Mesodermal cell (in vitro differentiated cells): ENCODE measurements at regions not wholly inside any gene's neighbourhood (a gene's known extent, or its start where the extent isn't known, plus 50 kb on each side); places are given as distances from the start of the nearest gene placed in this dataset.

Source experiments
- H3K27ac ChIP-seq: 2 replicates; pipeline ENCODE4 v1.7.0; 2013; ENCODE audit warnings: mild to moderate bottlenecking, low read depth, low read length, moderate library complexity; ENCODE audit not compliant: severe bottlenecking
- H3K36me3 ChIP-seq: 2 replicates; pipeline ENCODE4 v1.7.1; 2013; ENCODE audit warnings: mild to moderate bottlenecking, low read length, moderate library complexity; ENCODE audit not compliant: control insufficient read depth, insufficient read depth
- H3K4me1 ChIP-seq: one replicate; pipeline ENCODE4 v1.7.1; 2013; ENCODE audit warnings: mild to moderate bottlenecking, low read length; ENCODE audit not compliant: insufficient read depth, control insufficient read depth, poor library complexity, severe bottlenecking
- H3K4me3 ChIP-seq: 2 replicates; pipeline ENCODE4 v1.7.0; 2013; ENCODE audit warnings: low read length, control low read depth, mild to moderate bottlenecking; ENCODE audit not compliant: insufficient read depth, poor library complexity, severe bottlenecking; ENCODE audit errors: extremely low read depth
- H3K9me3 ChIP-seq: 2 replicates; pipeline ENCODE4 v1.7.1; 2013; ENCODE audit warnings: mild to moderate bottlenecking, low read length, moderate library complexity; ENCODE audit not compliant: control insufficient read depth
- WGBS, 2 experiments: methylation state at CpG; one replicate each; pipeline ENCODE4 v1.1.5; 2013; ENCODE audit warnings: missing lambda C conversion rate in 2 of 2; ENCODE audit not compliant: insufficient coverage in 2 of 2; 5-methylcytosine and 5-hydroxymethylcytosine counted together

- Histone ChIP-seq H3K9me3 (peaks cover 5% of the 10 kb centered on the region), H3K4me3 (no peak overlapping the region), H3K27ac (peak overlapping the region; percentile 86), H3K36me3 (no peaks in the 10 kb centered on the region), H3K4me1 (peaks cover 26% of the 10 kb centered on the region)
- WGBS, 2 experiments: 90 to 94% methylated on average over 2 to 3 of the region's 4 CpGs
Observed at GRCh38 chr9:99433095-99433494, 211.0 kb downstream of the SEC61B start.

GRCh38 chr9:99433555-99433954, 211.5 kb downstream of the SEC61B start:
- WGBS, 2 experiments: 17 to 26% methylated on average over 3 of the region's 3 CpGs
- peaks cover 3% of the 10 kb centered on the region for H3K9me3 ChIP-seq
- H3K27ac ChIP-seq: peak overlapping the region; percentile 86
- H3K4me3 ChIP-seq: no peak overlapping the region
- no peaks in the 10 kb centered on the region for H3K36me3 ChIP-seq
- H3K4me1 ChIP-seq: peaks cover 30% of the 10 kb centered on the region

GRCh38 chr9:99436616-99437015, 214.5 kb downstream of the SEC61B start:
- Histone ChIP-seq H3K36me3 (no peaks in the 10 kb centered on the region), H3K4me3 (no peak overlapping the region), H3K9me3 (no peaks in the 10 kb centered on the region), H3K27ac (no peak overlapping the region), H3K4me1 (peaks cover 33% of the 10 kb centered on the region)
- WGBS, 2 experiments: 73 to 100% methylated on average over 1 to 2 of the region's 5 CpGs

DNA sequence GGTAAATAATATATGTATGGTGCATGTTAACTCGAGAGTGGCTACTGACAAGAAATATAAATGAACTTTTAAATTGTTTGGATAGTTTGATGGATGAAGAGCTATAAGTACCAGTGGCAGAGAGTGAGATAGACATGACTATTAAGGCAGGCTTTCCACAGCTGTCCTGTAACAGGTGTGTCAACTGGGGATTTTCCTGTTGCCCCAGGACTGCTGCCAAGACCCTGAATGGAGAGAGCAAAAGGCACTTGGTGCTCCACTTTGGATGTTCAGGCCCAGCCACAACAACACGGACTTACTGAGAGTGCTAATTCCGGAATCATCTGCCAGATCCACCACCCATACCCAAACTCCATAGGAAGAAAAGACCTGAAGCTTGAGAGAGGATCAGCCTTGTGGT, 215.1 kb downstream of the SEC61B start:
- peaks cover 33% of the 10 kb centered on the region for H3K4me1 ChIP-seq
- 88% methylated on average over 1 of the region's 3 CpGs; no CpG with 5 or more reads in 1 of the 2 experiments for WGBS, 2 experiments
- H3K9me3 ChIP-seq: no peaks in the 10 kb centered on the region
- no peaks in the 10 kb centered on the region for H3K36me3 ChIP-seq
- no peak overlapping the region for H3K27ac ChIP-seq
- H3K4me3 ChIP-seq: no peak overlapping the region

DNA sequence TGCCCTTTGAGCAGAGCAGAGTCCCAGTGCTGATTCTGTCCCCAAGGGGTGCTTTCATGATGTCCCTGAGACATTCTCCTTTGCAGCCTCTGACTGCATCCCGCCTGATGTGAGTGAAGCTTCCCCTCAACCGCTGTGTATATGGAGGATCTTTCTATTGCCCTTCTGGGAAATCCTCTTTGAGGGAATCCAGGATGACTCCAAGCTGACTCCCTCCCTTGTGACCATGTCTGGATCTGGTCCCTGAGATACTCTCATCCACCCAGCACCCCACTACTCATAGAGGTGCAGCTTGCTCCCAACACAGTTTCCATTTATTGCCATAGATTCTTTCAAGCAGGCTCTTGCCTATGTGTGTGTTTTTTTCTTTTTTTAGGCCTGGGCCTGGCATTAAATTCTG, 216.5 kb downstream of the SEC61B start:
- Histone ChIP-seq H3K36me3 (no peaks in the 10 kb centered on the region), H3K4me3 (no peak overlapping the region)
- WGBS, 2 experiments: 100% methylated on average over 1 of the region's 2 CpGs; no CpG with 5 or more reads in 1 of the 2 experiments

GRCh38 chr9:99441829-99442228, 219.7 kb downstream of the SEC61B start:
- no peak overlapping the region for H3K4me3 ChIP-seq
- H3K27ac ChIP-seq: no peak overlapping the region
- H3K4me1 ChIP-seq: peaks cover 17% of the 10 kb centered on the region
- no peaks in the 10 kb centered on the region for H3K9me3 ChIP-seq
- H3K36me3 ChIP-seq: no peaks in the 10 kb centered on the region

More for the DNA sequence above, 216.5 kb downstream of the SEC61B start:
- Histone ChIP-seq H3K27ac (no peak overlapping the region), H3K9me3 (no peaks in the 10 kb centered on the region), H3K4me1 (peaks cover 21% of the 10 kb centered on the region)

GRCh38 chr9:99445371-99445891, 223.3 kb downstream of the SEC61B start:
- Histone ChIP-seq H3K27ac (peak overlapping the region; percentile 69), H3K9me3 (no peaks in the 10 kb centered on the region), H3K36me3 (no peaks in the 10 kb centered on the region), H3K4me3 (no peak overlapping the region), H3K4me1 (peaks cover 10% of the 10 kb centered on the region)
- WGBS, 2 experiments: 84 to 89% methylated on average over 3 to 4 of the region's 4 CpGs

DNA sequence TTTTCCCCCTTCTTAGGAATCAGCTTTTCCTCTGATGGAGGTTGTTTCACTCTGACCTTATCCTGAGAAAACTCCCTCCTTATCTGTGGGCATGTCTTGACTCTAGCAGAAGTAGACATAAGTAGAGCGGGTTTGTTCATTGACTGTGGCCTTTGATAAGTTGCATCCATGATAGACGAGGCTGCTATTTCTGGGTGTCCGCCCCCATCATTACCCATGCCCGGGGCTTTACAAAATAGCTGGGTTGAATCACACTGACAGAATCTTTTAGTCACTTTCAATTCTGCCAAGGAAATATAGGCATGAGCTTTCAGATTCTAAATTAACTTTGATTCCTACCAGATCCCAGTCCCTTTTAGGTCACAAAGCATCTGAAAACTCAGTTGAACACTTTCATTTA, 223.8 kb downstream of the SEC61B start:
- Histone ChIP-seq H3K36me3 (no peaks in the 10 kb centered on the region), H3K4me3 (no peak overlapping the region), H3K27ac (peak overlapping the region; percentile 69), H3K4me1 (peaks cover 12% of the 10 kb centered on the region), H3K9me3 (no peaks in the 10 kb centered on the region)
- WGBS, 2 experiments: 84 to 90% methylated on average over 3 of the region's 4 CpGs

DNA sequence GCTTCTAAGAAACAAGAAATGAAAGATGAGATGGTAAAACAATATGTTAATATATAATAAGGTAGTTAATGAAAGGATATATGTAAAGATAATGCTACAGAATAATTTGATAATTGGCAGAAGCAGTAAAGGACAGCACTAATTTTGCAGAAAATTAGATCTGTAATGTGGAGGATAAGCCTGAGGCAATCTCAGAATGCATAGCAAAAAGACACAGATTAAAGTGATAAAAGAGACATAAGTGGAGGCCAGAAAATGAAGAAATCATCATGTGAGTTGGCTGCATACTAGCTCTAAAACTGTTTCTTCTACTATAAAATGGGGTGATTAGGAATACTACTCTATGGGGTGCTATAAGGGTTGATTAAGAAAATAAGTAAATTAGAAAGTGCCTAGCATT, 225.9 kb downstream of the SEC61B start:
- Histone ChIP-seq H3K9me3 (no peaks in the 10 kb centered on the region), H3K4me3 (no peak overlapping the region), H3K27ac (no peak overlapping the region), H3K4me1 (peaks cover 17% of the 10 kb centered on the region), H3K36me3 (no peaks in the 10 kb centered on the region)

DNA sequence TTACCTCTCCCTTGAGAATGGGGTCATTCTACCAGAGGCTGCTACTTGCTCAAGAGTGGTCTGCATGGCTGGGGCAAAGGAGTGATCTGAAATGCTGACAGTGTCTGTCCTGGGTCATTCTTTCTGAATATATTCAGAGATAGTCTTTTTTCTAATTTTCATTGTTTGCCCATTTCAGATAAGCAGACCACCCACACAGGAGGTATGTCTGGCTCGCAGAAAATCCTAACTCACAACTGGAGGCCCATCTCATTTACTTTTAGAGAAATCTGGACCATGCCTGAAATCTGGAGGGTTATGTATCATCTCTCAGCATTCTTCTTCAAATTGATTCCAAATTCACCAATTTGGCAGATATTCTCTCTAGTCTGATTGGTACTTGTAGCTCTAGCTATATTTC, 227.6 kb downstream of the SEC61B start:
- Histone ChIP-seq H3K4me1 (peaks cover 17% of the 10 kb centered on the region), H3K4me3 (no peak overlapping the region), H3K9me3 (no peaks in the 10 kb centered on the region), H3K27ac (no peak overlapping the region), H3K36me3 (no peaks in the 10 kb centered on the region)
- WGBS, 2 experiments: 100% methylated on average over 1 of the region's 1 CpG; no CpG with 5 or more reads in 1 of the 2 experiments

DNA sequence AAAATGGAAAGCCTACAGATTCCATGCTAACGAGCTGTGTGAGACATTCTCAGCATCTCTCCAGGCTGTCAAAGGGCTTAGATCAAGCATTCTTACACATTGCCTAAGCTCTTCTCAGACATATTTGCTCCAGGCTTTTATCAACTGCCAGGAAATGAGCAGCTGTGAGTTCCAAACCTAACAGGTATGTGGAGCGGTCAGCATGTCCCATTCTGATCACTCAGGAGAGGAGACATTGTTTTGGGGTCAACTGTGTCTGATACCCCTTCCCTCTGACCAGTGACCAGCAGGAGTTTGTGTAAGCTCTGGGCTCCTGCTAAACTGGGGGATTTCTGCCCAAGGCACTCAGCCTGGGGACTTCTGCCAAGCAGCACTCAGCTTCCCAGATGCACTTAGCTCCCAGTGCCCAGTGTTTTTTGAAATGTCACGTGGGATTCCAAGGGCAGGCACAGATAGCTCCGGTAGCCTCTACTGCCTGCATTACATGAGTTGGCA, 229.1 kb downstream of the SEC61B start:
- H3K4me3 ChIP-seq: no peak overlapping the region
- H3K36me3 ChIP-seq: no peaks in the 10 kb centered on the region
- H3K27ac ChIP-seq: peak overlapping the region; percentile 6
- WGBS, 2 experiments: 88 to 90% methylated on average over 4 of the region's 4 CpGs
- H3K4me1 ChIP-seq: peaks cover 8% of the 10 kb centered on the region
- no peaks in the 10 kb centered on the region for H3K9me3 ChIP-seq
